ENCODE measurements at regions not wholly inside any gene's neighbourhood (a gene's known extent, or its start where the extent isn't known, plus 50 kb on each side); places are given as distances from the start of the nearest gene placed in this dataset.

DNA sequence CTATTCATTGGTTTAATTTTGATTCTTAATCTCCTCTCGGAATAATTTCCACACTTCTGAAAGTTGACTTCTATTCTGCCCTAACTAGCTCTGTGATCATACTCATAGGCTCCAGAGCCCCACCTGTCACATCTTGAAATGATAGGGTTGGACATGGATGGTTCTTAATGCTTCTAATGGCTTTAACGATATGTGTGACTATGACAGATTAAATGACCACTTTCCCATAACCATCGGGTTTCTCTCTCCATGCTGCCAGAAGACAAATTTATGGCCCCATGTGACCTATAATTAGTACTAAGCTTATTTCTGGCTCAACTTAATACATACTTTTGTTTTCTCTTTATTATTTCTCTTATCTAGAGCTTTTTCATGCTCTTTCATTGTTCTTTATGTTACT lies 251.1 kb upstream of the TUT7 start:
- no peak overlapping the region for H3K27ac Mint-ChIP-seq
- H3K4me3 Mint-ChIP-seq = no peak overlapping the region
- DNase-seq (ENCODE audit: low spot score in 2 of 2) = no peak
- no peaks in the 10 kb centered on the region for H3K27me3 Mint-ChIP-seq
- no peaks in the 10 kb centered on the region for H3K36me3 Mint-ChIP-seq
- H3K4me1 Mint-ChIP-seq = no peaks in the 10 kb centered on the region
- no peak for ATAC-seq (ENCODE audit: low read depth)
- H3K9me3 Mint-ChIP-seq = no peaks in the 10 kb centered on the region

DNA sequence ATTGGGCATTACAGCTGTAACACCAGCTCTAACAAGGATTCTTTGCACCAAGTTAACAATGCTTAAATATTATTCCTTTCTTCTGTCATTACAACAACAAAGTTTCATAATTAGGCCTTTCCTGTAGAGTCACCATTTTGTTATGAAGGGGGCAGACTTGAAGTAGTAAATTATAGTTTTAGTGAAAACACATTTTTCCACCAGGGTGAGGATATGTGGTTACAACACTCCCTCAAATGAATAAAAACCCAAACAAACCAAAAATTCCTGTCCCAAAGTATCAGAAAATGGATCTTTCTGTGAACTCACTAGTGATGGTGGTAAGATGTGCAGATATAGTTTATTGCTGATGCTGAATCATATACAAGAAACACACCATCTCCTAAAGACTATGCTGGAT lies 250.5 kb upstream of the TUT7 start:
- no peaks in the 10 kb centered on the region for H3K9me3 Mint-ChIP-seq
- H3K36me3 Mint-ChIP-seq = no peaks in the 10 kb centered on the region
- no peak for ATAC-seq (ENCODE audit: low read depth)
- no peaks in the 10 kb centered on the region for H3K4me1 Mint-ChIP-seq
- no peak overlapping the region for H3K27ac Mint-ChIP-seq
- H3K4me3 Mint-ChIP-seq = no peak overlapping the region
- H3K27me3 Mint-ChIP-seq = no peaks in the 10 kb centered on the region
- no peak for DNase-seq (ENCODE audit: low spot score in 2 of 2)

DNA sequence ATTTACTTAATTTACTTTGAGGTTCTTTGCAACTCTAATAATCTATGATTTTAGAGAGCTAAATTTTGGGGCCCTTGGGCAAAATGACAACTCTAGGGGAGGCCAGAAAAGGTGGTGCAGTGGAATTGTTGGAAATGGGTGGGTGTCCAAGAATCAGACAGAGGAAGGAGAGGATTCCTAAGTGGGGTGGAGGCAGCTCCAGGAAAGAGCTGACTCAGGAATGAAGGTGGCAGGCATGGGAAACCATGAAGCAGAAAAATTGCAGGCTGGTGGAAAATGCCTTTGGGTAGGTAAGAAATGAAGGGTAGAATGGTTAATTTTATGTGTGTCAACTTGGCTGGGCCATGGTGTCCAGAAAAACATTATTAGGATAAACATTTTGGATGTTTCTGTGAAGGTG lies 248.5 kb upstream of the TUT7 start:
- no peaks in the 10 kb centered on the region for H3K9me3 Mint-ChIP-seq
- H3K4me1 Mint-ChIP-seq = no peaks in the 10 kb centered on the region
- no peak for ATAC-seq (ENCODE audit: low read depth)
- no peaks in the 10 kb centered on the region for H3K27me3 Mint-ChIP-seq
- no peak overlapping the region for H3K27ac Mint-ChIP-seq
- no peak for DNase-seq (ENCODE audit: low spot score in 2 of 2)
- no peak overlapping the region for H3K4me3 Mint-ChIP-seq
- no peaks in the 10 kb centered on the region for H3K36me3 Mint-ChIP-seq

DNA sequence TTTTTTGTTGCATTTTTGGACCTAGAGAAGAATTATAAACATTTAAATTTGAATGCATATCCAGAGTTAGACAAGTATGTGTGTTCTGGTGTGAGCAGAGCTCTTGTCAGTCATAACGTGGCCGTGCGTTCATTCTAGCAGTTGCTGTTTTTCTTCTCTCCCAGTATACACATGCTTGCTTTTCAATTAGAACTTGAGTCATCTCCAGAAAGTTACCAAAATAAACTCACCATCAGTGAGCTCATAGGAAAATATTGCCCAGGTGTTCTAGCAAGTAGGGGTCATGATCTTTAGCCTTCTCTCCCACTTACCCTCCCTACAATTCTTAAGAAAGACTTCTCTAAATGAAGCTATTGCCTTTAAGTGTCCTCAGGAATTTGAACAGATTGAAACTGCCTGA lies 247.5 kb upstream of the TUT7 start:
- no peaks in the 10 kb centered on the region for H3K27me3 Mint-ChIP-seq
- ATAC-seq (ENCODE audit: low read depth) (no peak), DNase-seq (ENCODE audit: low spot score in 2 of 2) (no peak)
- no peaks in the 10 kb centered on the region for H3K4me1 Mint-ChIP-seq
- no peaks in the 10 kb centered on the region for H3K9me3 Mint-ChIP-seq
- H3K27ac Mint-ChIP-seq = no peak overlapping the region
- H3K4me3 Mint-ChIP-seq = no peak overlapping the region
- no peaks in the 10 kb centered on the region for H3K36me3 Mint-ChIP-seq

DNA sequence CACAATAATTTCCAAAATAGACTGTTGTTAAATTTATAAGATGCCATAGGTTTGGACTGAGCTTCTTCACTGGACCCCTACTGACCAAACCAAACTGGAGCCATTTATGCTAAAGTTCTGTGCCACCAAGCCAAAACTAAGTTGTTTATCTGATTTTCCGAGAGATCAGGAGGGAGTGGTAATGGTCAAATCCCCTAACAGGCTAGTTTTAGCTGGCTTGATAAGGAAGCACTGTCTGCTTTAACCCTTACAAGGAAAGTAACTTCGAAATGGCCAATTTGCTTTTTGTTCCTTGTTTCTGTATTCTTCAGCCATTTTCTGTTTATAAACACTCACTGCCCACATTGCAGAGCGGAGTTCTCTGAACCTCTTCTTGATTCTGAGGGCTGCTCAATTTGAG lies 246.8 kb upstream of the TUT7 start:
- no peak for DNase-seq (ENCODE audit: low spot score in 2 of 2)
- H3K4me1 Mint-ChIP-seq = no peaks in the 10 kb centered on the region
- no peak overlapping the region for H3K27ac Mint-ChIP-seq
- no peaks in the 10 kb centered on the region for H3K36me3 Mint-ChIP-seq
- no peak for ATAC-seq (ENCODE audit: low read depth)
- H3K27me3 Mint-ChIP-seq = peaks cover 3% of the 10 kb centered on the region
- H3K4me3 Mint-ChIP-seq = no peak overlapping the region
- no peaks in the 10 kb centered on the region for H3K9me3 Mint-ChIP-seq

DNA sequence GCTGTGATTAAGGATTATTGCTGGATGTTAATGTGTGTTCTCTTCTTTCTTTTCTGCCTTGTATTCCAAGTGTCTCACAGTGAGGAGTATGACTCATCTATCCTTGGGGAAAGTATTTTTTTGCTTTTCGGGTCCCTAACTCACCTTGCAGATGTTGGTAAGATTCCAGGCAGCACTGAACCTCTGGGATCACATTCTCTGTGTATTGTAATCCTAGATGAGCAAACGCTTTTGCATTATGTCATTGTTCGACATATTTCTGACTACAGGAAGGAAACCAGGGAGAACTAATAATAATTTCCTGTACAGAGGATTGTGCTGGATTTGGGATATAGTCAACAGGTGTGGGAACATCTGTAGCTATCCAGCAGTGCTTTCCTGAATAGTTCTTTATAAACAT lies 246.1 kb upstream of the TUT7 start:
- no peaks in the 10 kb centered on the region for H3K4me1 Mint-ChIP-seq
- no peaks in the 10 kb centered on the region for H3K36me3 Mint-ChIP-seq
- DNase-seq (ENCODE audit: low spot score in 2 of 2) = no peak
- no peak overlapping the region for H3K27ac Mint-ChIP-seq
- H3K4me3 Mint-ChIP-seq = no peak overlapping the region
- peaks cover 3% of the 10 kb centered on the region for H3K27me3 Mint-ChIP-seq
- ATAC-seq (ENCODE audit: low read depth) = no peak
- H3K9me3 Mint-ChIP-seq = no peaks in the 10 kb centered on the region

DNA sequence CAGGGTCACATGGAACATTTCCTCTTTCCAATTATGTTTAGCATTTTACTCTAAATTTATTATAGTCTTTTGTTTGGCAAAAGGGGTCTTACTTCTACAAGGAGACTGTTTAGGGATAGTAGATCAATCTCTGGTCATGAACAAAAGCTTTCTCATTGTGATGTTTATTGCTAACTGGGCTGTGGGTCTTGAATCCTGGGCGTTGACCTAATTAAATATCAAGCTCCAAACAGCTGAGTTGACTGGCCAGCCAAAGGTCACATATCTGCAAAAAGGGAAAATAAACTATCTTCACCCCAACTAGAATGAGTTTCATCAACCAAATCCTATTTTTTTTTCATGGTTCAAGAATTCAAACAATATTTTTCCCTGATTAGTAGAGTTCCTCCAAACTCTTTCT lies 245.4 kb upstream of the TUT7 start:
- Mint-ChIP-seq H3K4me1 (no peaks in the 10 kb centered on the region), H3K27me3 (peaks cover 3% of the 10 kb centered on the region), H3K36me3 (no peaks in the 10 kb centered on the region), H3K4me3 (no peak overlapping the region), H3K9me3 (no peaks in the 10 kb centered on the region), H3K27ac (no peak overlapping the region)
- DNase-seq (ENCODE audit: low spot score in 2 of 2) = no peak
- no peak for ATAC-seq (ENCODE audit: low read depth)

DNA sequence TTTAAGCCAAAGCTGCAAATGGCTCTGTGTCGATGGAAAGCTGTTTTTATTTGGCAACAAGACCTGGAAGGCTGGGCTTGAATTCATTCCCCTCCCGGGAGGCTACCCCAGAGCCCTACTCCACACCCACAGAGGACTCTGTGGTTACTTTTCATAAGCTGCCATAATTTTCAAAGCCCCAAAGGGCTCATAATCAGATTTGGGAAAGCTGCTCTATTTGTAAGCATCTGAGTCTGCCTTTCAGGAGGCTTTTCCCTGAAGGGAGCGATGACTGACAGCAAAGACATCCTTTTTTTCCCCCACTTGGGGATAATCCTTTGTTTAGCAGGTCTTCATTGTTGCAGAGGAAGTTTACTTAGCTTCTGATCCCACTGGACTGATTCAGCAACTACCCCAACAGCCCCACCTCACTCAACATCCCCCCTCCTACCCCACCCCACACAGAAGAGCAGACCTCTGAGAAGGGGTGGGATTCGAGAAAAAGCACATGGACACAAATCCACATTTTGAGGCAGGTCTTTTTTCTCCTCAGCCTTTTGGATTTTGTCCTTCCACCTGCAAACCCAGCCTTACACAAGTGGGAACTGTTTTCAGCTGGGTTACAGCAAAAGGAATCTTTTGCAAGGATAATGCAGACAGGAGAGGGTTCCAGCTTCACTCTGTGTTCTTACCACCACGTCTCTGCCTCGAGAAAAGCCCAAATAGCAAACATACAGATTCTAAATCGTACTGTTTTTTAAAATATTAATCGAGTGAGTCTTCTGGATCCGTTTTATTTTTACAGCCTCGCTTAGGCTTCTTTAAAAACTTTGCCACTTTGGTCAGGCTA lies 244.4 kb upstream of the TUT7 start:
- Mint-ChIP-seq H3K36me3 (no peaks in the 10 kb centered on the region), H3K27ac (no peak overlapping the region), H3K4me1 (no peaks in the 10 kb centered on the region), H3K27me3 (peaks cover 3% of the 10 kb centered on the region), H3K4me3 (no peak overlapping the region), H3K9me3 (no peaks in the 10 kb centered on the region)
- DNase-seq (ENCODE audit: low spot score in 2 of 2) = no peak
- ATAC-seq (ENCODE audit: low read depth) = no peak

DNA sequence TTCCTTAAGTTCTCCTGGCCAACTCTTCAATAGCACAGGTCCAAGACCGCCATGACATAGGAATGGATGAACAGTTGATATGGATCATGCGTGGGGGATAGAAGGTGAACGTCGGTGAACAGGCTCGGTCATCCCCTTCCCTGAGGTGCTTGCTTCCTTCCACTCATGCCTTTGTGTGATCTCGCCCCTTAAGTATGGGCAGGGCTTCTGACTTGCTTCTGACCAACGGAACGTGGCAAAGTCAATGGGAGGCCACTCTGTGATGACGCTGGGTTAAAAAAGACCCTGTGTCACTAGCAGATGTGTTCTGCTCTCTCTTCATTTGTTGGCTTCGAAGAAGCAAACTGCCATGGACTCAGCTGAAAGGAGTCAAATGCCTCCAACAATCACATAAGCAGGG lies 240.5 kb upstream of the TUT7 start:
- Mint-ChIP-seq H3K27ac (no peak overlapping the region), H3K4me3 (no peak overlapping the region), H3K4me1 (no peaks in the 10 kb centered on the region), H3K36me3 (no peaks in the 10 kb centered on the region), H3K27me3 (peaks cover 3% of the 10 kb centered on the region), H3K9me3 (no peaks in the 10 kb centered on the region)
- DNase-seq (ENCODE audit: low spot score in 2 of 2) (no peak), ATAC-seq (ENCODE audit: low read depth) (no peak)

DNA sequence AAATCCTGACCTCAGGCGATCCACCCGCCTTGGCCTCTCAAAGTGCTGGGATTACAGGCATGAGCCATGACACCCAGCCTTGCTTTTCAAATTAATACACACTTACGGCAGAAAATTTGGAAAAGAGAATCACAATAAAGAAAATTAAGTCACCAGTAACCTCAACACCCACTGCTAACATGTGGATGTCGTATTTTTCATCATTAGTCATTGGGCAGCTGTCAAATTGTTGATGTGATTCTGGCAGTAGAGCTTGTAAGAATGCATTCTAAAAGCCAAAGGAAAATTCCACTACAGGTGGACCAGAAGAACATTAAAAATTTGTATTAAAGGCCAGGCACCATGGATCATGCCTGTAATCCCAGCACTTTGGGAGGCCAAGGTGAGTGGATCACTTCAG lies 237.3 kb upstream of the TUT7 start:
- no peak overlapping the region for H3K4me3 Mint-ChIP-seq
- peaks cover 7% of the 10 kb centered on the region for H3K27me3 Mint-ChIP-seq
- no peaks in the 10 kb centered on the region for H3K9me3 Mint-ChIP-seq
- no peaks in the 10 kb centered on the region for H3K4me1 Mint-ChIP-seq
- no peak overlapping the region for H3K27ac Mint-ChIP-seq
- no peaks in the 10 kb centered on the region for H3K36me3 Mint-ChIP-seq
- ATAC-seq (ENCODE audit: low read depth) (no peak), DNase-seq (ENCODE audit: low spot score in 2 of 2) (no peak)

DNA sequence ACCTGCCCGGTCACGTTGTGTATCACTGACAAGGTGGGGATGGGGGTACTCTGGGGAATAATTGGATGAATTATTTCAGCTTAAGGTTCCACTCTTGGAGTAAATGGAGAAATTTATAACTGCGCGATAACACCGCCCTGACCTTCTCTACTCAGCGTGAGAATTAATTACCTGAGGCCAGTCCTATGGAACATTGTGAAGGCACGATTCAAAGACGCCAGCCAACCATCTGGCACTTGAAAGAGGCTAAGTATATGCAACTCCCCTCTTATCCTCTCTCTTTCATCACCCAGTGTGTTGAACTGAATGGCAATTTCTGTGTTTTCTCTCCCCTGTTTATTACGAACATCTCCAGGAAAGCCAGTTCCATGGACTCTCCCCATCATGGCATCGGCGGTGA lies 235.5 kb upstream of the TUT7 start:
- DNase-seq (ENCODE audit: low spot score in 2 of 2) = no peak
- H3K27me3 Mint-ChIP-seq = peaks cover 7% of the 10 kb centered on the region
- ATAC-seq (ENCODE audit: low read depth) = no peak
- no peaks in the 10 kb centered on the region for H3K9me3 Mint-ChIP-seq
- no peaks in the 10 kb centered on the region for H3K36me3 Mint-ChIP-seq
- no peak overlapping the region for H3K4me3 Mint-ChIP-seq
- no peaks in the 10 kb centered on the region for H3K4me1 Mint-ChIP-seq
- H3K27ac Mint-ChIP-seq = no peak overlapping the region

DNA sequence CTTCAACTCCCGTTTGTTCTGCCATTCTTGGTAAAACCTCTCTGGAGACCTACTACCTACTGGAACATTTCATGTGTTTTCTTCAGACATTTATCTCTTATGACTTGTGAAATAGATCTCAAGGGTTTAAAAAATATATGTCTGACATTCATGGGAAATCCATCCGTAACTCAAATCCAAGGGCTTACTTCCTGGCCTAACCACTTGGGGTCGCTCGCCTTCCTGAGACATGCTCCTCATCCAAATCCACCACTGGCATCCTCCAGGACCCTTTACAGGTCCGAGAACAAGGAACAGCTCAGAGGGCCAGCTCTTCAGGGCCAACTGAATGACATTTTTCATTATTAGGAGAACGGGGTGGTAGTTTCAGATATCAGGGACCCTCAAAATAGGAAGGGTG lies 235.1 kb upstream of the TUT7 start:
- H3K27ac Mint-ChIP-seq = no peak overlapping the region

DNA sequence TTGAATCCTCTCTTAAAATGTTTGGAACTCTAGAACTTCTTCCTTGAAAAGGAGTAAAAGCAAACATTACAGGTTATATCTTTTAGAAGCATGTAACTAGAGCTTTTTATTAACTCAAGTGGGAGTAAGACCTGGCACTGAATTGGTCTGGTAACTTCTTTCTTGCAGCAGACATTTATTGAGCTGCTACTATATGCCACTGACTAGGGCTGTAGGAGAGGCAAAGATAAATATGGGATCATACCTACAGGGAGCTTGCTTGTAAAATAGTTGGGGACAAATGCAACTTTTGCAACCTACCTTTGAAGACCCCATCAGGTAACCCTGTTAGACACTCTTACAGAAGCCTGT lies 231.9 kb upstream of the TUT7 start:
- ATAC-seq (ENCODE audit: low read depth) (no peak), DNase-seq (ENCODE audit: low spot score in 2 of 2) (no peak)
- H3K27me3 Mint-ChIP-seq = peaks cover 10% of the 10 kb centered on the region
- no peaks in the 10 kb centered on the region for H3K4me1 Mint-ChIP-seq
- H3K4me3 Mint-ChIP-seq = no peak overlapping the region
- H3K36me3 Mint-ChIP-seq = no peaks in the 10 kb centered on the region
- no peak overlapping the region for H3K27ac Mint-ChIP-seq
- no peaks in the 10 kb centered on the region for H3K9me3 Mint-ChIP-seq

More for the DNA sequence above, 235.1 kb upstream of the TUT7 start:
- H3K36me3 Mint-ChIP-seq = no peaks in the 10 kb centered on the region
- DNase-seq (ENCODE audit: low spot score in 2 of 2) = no peak
- peaks cover 7% of the 10 kb centered on the region for H3K27me3 Mint-ChIP-seq
- H3K4me3 Mint-ChIP-seq = no peak overlapping the region
- H3K4me1 Mint-ChIP-seq = no peaks in the 10 kb centered on the region
- H3K9me3 Mint-ChIP-seq = no peaks in the 10 kb centered on the region
- ATAC-seq (ENCODE audit: low read depth) = no peak

DNA sequence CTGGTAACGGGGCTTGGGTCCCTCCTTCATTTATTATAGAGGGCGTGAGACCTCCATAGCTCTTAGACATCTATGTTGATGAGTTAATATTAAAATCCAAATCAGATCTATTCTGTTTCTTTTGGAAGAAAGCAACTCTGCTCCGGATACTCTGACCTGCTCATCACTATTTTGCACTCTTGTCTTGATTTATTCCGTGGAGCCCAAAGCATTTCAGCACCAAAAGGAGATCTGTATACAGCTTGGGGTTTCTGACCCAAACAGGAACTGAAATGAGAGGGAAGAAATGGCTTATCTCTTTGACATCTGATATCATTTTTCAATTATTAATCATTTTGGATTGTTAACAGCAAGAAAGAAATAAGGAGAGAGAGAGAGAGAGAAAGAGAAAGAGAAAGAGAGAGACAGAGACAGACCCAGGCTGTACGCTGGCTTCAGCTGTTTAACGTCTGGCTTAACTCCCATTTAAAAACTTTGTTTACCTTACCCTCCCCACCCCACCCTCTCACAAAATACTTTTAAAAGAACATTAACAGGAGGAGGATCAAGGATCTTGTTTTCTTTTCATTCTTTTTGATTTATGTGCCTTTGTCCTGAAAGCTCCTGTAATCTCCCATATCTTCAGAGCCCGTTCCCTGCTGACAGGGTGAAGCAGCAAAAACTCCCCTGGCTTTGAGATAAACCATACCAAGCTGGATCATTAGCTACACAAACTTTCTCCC lies 231.4 kb upstream of the TUT7 start:
- Mint-ChIP-seq H3K4me3 (no peak overlapping the region), H3K27me3 (peaks cover 11% of the 10 kb centered on the region), H3K9me3 (no peaks in the 10 kb centered on the region), H3K27ac (no peak overlapping the region), H3K36me3 (no peaks in the 10 kb centered on the region), H3K4me1 (no peaks in the 10 kb centered on the region)
- DNase-seq (ENCODE audit: low spot score in 2 of 2) = no peak
- ATAC-seq (ENCODE audit: low read depth) = no peak

DNA sequence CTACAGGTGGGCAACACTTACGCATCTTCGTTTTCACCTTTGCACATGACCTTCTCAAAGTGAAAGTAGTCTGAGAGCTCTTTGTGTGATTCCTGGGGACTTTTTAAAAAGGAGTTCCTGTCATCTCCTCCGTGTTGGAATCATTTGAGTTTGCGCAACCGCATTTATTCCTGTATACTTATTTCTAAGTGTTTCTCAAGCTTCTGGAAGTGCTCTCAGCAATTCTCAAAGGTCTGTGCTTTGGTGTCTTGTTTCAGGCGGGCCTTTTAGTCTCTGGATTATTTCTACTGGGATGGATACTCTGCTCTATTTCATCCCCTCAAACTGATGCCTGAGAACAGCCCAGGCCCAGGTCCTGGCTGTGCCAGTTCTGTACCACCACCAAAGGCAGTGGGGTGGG lies 226.5 kb upstream of the TUT7 start:
- no peaks in the 10 kb centered on the region for H3K36me3 Mint-ChIP-seq
- H3K4me1 Mint-ChIP-seq = no peaks in the 10 kb centered on the region
- no peak for ATAC-seq (ENCODE audit: low read depth)
- no peak overlapping the region for H3K4me3 Mint-ChIP-seq
- DNase-seq (ENCODE audit: low spot score in 2 of 2) = no peak
- peaks cover 4% of the 10 kb centered on the region for H3K27me3 Mint-ChIP-seq
- H3K9me3 Mint-ChIP-seq = no peaks in the 10 kb centered on the region
- no peak overlapping the region for H3K27ac Mint-ChIP-seq

All from memory B cell (primary cell).